Upper lobe of left lung (tissue), 4 donors: ENCODE measurements at regions not wholly inside any gene's neighbourhood (a gene's known extent, or its start where the extent isn't known, plus 50 kb on each side); places are given as distances from the start of the nearest gene placed in this dataset.

Experiments used
- POLR2AphosphoS5 ChIP-seq, 2 donors: sonication (generic); formaldehyde crosslinking; IDR thresholded peaks; one replicate each; pipeline ENCODE4 v1.5.1; 2017; ENCODE audit warnings: antibody characterized with exemption in 2 of 2
- TF ChIP-seq, protein P1 (sequence below), 6 experiments: fragments of 450-650 bp in 4 of 6; fragments of 200-600 bp in 2 of 6; sonication (generic) in 2 of 6; IDR thresholded peaks; one replicate each; pipeline ENCODE4 v1.5.1; 2016 to 2019; ENCODE audit warnings: antibody characterized with exemption in 6 of 6

GRCh38 chrX:131595120-131595519 is 51.2 kb downstream of the OR13H1 start:
- TF ChIP-seq POLR2AphosphoS5 (IDR thresholded peaks at IDR 0.05) = no peak
- TF ChIP-seq, protein P1, sequence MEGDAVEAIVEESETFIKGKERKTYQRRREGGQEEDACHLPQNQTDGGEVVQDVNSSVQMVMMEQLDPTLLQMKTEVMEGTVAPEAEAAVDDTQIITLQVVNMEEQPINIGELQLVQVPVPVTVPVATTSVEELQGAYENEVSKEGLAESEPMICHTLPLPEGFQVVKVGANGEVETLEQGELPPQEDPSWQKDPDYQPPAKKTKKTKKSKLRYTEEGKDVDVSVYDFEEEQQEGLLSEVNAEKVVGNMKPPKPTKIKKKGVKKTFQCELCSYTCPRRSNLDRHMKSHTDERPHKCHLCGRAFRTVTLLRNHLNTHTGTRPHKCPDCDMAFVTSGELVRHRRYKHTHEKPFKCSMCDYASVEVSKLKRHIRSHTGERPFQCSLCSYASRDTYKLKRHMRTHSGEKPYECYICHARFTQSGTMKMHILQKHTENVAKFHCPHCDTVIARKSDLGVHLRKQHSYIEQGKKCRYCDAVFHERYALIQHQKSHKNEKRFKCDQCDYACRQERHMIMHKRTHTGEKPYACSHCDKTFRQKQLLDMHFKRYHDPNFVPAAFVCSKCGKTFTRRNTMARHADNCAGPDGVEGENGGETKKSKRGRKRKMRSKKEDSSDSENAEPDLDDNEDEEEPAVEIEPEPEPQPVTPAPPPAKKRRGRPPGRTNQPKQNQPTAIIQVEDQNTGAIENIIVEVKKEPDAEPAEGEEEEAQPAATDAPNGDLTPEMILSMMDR (IDR thresholded peaks at IDR 0.05) = no peak
